ENCODE measurements at regions not wholly inside any gene's neighbourhood (a gene's known extent, or its start where the extent isn't known, plus 50 kb on each side); places are given as distances from the start of the nearest gene placed in this dataset.

GRCh38 chr12:92395322-92395721 is 249.7 kb upstream of the BTG1 start:
- TF ChIP-seq ZBTB7A (tag by site-specific recombination; IDR thresholded peaks at IDR 0.05; ENCODE audit: low read depth) (no peak), ZNF121 (tag by site-specific recombination; IDR thresholded peaks at IDR 0.05) (no peak), YY1 (tag by site-specific recombination; IDR thresholded peaks at IDR 0.05) (no peak), CTCF (tag by site-specific recombination; IDR thresholded peaks at IDR 0.05) (no peak), PRDM2 (tag by site-specific recombination; IDR thresholded peaks at IDR 0.05; ENCODE audit: borderline replicate concordance) (no peak)
